HepG2 (cell line): ENCODE measurements at regions not wholly inside any gene's neighbourhood (a gene's known extent, or its start where the extent isn't known, plus 50 kb on each side); places are given as distances from the start of the nearest gene placed in this dataset.

Experiments used
- ATAC-seq: fragments of 200-7000 bp; cut with Tn5 transposase; 3 replicates; pipeline ENCODE4 v1.9.1; 2020; ENCODE audit warnings: mild to moderate bottlenecking, moderate library complexity
- BruUV-seq: library from RNA; stranded (reverse); fragments of 400-500 nt; replicated peaks from 2 replicates; lab custom pipeline; 2021; lab: Mats Ljungman, UMichigan
- CTCF ChIA-PET: fragments of 300-600 bp; formaldehyde crosslinking; extraction: SDS; loops from one replicate; lab custom pipeline; 2021; ENCODE audit warnings: low total read pairs, inconsistent platforms, low intra/inter-chr PET ratio; lab: Yijun Ruan, JAX
- POLR2A ChIA-PET: fragments of 350-600 bp; sonication (Branson Sonifier 250); formaldehyde crosslinking; loops from one replicate; lab custom pipeline; 2020; ENCODE audit warnings: antibody characterized with exemption, inconsistent platforms; lab: Yijun Ruan, JAX
- DNase-seq: peaks from one replicate; pipeline ENCODE4 v3.0.0-alpha.2; 2015; ENCODE audit warnings: low spot score
- FAIRE-seq: peaks from 3 replicates; lab custom pipeline; 2011; peaks lifted over from hg19 to GRCh38; lab: Jason Lieb, UNC
- H2AFZ ChIP-seq: one replicate; pipeline ENCODE4 v1.6.1; 2011; ENCODE audit warnings: low read length, inconsistent platforms
- H3K27ac ChIP-seq: fragments of 300-600 bp; 3 replicates; pipeline ENCODE4 v1.8.0; 2011; ENCODE audit warnings: mixed run types, mild to moderate bottlenecking, mixed read lengths, low read length, inconsistent platforms; ENCODE audit not compliant: insufficient read depth; ENCODE audit errors: extremely low read length
- H3K27me3 ChIP-seq, 2 experiments: fragments of 200-600 bp in 1 of 2; 2 replicates in 1 of 2; 3 replicates in 1 of 2; pipeline versions ENCODE4 v1.6.0 to v1.8.0; 2011; ENCODE audit warnings: low read length in 2 of 2, mild to moderate bottlenecking in 2 of 2, moderate library complexity in 2 of 2, inconsistent platforms in 1 of 2; ENCODE audit not compliant: insufficient read depth in 2 of 2, control insufficient read depth in 1 of 2
- H3K36me3 ChIP-seq, 2 experiments: fragments of 200-600 bp in 1 of 2; replicated peaks in 1 of 2; 2 replicates in 1 of 2; 3 replicates in 1 of 2; pipeline versions ENCODE4 v1.5.1 to v1.8.0; 2011; ENCODE audit warnings: low read length in 2 of 2, inconsistent platforms in 1 of 2; ENCODE audit not compliant: insufficient read depth in 2 of 2, control insufficient read depth in 1 of 2
- H3K4me1 ChIP-seq: 2 replicates; pipeline ENCODE4 v1.5.1; 2012; ENCODE audit warnings: low read length, inconsistent platforms; ENCODE audit not compliant: insufficient read depth
- H3K4me2 ChIP-seq: 2 replicates; pipeline ENCODE4 v1.6.0; 2011; ENCODE audit warnings: low read depth, low read length, inconsistent platforms
- H3K4me3 ChIP-seq, 3 experiments: fragments of 200-600 bp in 1 of 3; sonication (generic), shearing (Covaris generic) in 1 of 3; replicated peaks in 1 of 3; 2 replicates each; pipeline ENCODE4 v1.5.1; 2011 to 2016; ENCODE audit warnings: low read length in 3 of 3, inconsistent platforms in 2 of 3, low read depth in 2 of 3, mild to moderate bottlenecking in 2 of 3, control low read depth in 1 of 3, mixed read lengths in 1 of 3; ENCODE audit not compliant: insufficient read depth in 1 of 3
- H3K79me2 ChIP-seq: one replicate; pipeline ENCODE4 v1.6.1; 2011; ENCODE audit warnings: low read length, inconsistent platforms; ENCODE audit not compliant: insufficient read depth
- H3K9ac ChIP-seq: 2 replicates; pipeline ENCODE4 v1.6.0; 2011; ENCODE audit warnings: mild to moderate bottlenecking, low read depth, low read length, inconsistent platforms; ENCODE audit not compliant: insufficient read depth
- H3K9me3 ChIP-seq: 2 replicates; pipeline ENCODE4 v1.5.1; 2012; ENCODE audit warnings: mild to moderate bottlenecking, low read length
- H4K20me1 ChIP-seq: 2 replicates; pipeline ENCODE4 v1.6.0; 2011; ENCODE audit warnings: inconsistent platforms, mild to moderate bottlenecking, low read length, moderate library complexity; ENCODE audit not compliant: insufficient read depth
- MED13 ChIP-seq: sonication (generic); formaldehyde crosslinking; IDR thresholded peaks from 2 replicates; pipeline ENCODE4 v1.5.0; 2020; ENCODE audit warnings: missing genetic modification reagents
- RBM22 ChIP-seq: fragments of 200-400 bp; formaldehyde crosslinking; optimal IDR thresholded peaks from 2 replicates; pipeline ENCODE3; 2017; ENCODE audit warnings: mild to moderate bottlenecking, low read length, moderate library complexity
- REXO4 ChIP-seq: sonication (generic); formaldehyde crosslinking; IDR thresholded peaks from 2 replicates; pipeline ENCODE4 v1.8.0; 2022; ENCODE audit warnings: missing genetic modification reagents, mild to moderate bottlenecking, borderline replicate concordance
- RORA ChIP-seq: sonication (generic); formaldehyde crosslinking; IDR thresholded peaks from 2 replicates; pipeline ENCODE4 v1.5.0; 2020; ENCODE audit warnings: mild to moderate bottlenecking, missing genetic modification reagents, moderate library complexity
- SMARCE1 ChIP-seq: fragments of 450-650 bp; IDR thresholded peaks from 2 replicates; pipeline ENCODE4 v1.6.1; 2017; ENCODE audit warnings: borderline replicate concordance
- SPEN ChIP-seq: sonication (generic); formaldehyde crosslinking; IDR thresholded peaks from 2 replicates; pipeline ENCODE4 v1.5.1; 2020; ENCODE audit warnings: low read depth, mild to moderate bottlenecking, missing genetic modification reagents
- TGIF2 ChIP-seq: IDR thresholded peaks from 2 replicates; pipeline ENCODE4 v1.6.1; 2016; ENCODE audit warnings: control low read depth, missing compliant biosample characterization
- ZC3H4 ChIP-seq: sonication (generic); formaldehyde crosslinking; IDR thresholded peaks from 2 replicates; pipeline ENCODE4 v1.4.0; 2020; ENCODE audit warnings: missing genetic modification reagents, borderline replicate concordance
- ZNF282 ChIP-seq: fragments of 450-650 bp; IDR thresholded peaks from 2 replicates; pipeline ENCODE4 v1.6.1; 2018; ENCODE audit not compliant: partially characterized antibody
- ZNF432 ChIP-seq: sonication (generic); formaldehyde crosslinking; IDR thresholded peaks from 2 replicates; pipeline ENCODE4 v1.5.0; 2020; ENCODE audit warnings: missing genetic modification reagents, mild to moderate bottlenecking, borderline replicate concordance
- WGBS: methylation state at CpG from one replicate; pipeline ENCODE4 v1.1.6; 2017; ENCODE audit warnings: low lambda C conversion rate; 5-methylcytosine and 5-hydroxymethylcytosine counted together
- in situ Hi-C: cut with HindIII; loops from 2 replicates; pipeline ENCODE4 v1.10.0; 2017; ENCODE audit warnings: low pct_unique_long_range_greater_than_20kb; ENCODE audit not compliant: extremely low pct_ligation_motif_present
- intact Hi-C: fragments of 100-400 bp; cut with micrococcal nuclease; formaldehyde crosslinking; loops from one replicate; pipeline ENCODE4 v1.10.0; 2022; ENCODE audit not compliant: unreplicated experiment
- TF ChIP-seq, protein P1 (sequence below): sonication (generic); formaldehyde crosslinking; IDR thresholded peaks from 2 replicates; pipeline ENCODE4 v1.4.0; 2020; ENCODE audit warnings: missing genetic modification reagents
- TF ChIP-seq, protein P2 (sequence below): sonication (generic); formaldehyde crosslinking; conservative IDR thresholded peaks from 2 replicates; pipeline ENCODE4 v1.8.0; 2022; ENCODE audit warnings: low read depth, missing genetic modification reagents

DNA sequence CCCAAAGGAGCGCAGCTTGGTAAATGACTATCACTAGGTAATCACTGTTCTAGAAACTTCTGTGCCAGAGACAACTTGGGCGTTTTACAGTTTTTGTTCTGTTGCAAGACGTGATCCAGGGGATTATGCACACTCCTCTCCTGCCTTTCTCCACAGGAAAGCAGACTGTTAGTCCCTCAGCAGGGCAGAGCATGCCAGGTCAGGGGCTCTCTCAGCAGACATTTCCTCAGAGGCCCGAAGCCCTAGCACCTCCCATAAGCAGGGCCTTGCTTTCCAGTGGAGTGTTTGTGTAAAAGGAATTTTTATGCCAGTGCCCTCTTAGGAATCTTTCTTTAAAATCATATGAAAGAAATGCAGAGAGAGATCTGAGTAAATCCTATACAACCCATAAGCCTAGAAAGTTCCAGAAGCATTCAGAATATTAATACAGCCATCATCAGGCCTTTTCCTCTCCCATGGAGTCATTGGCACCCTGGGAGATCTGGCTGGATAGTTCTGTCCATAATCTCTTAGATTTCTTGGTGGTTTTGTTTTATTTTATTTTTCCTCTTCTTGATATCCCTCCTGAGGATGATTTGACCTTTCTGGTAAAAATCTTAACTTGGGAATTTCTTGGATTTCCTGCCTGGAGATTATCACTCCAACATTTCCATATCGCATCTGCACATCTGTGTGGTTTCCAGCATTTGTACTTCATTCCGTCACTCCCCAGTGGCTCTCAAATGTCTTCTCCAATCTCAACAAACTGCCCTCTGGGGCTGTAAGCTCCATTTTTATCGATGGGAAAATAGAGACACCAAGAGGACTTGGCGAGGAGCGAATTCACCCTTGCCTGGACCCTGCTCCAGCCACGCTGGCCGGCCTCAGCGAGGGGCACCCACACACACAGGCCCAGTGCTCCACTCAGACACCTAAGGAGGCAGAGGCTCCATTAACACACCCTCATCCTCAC lies 116.1 kb downstream of the PSMG1 start:
- FAIRE-seq (no peak), ATAC-seq (no peak), DNase-seq (no peak)
- H3K4me1 ChIP-seq: peaks cover 29% of the 10 kb centered on the region
- TF ChIP-seq, protein P1, sequence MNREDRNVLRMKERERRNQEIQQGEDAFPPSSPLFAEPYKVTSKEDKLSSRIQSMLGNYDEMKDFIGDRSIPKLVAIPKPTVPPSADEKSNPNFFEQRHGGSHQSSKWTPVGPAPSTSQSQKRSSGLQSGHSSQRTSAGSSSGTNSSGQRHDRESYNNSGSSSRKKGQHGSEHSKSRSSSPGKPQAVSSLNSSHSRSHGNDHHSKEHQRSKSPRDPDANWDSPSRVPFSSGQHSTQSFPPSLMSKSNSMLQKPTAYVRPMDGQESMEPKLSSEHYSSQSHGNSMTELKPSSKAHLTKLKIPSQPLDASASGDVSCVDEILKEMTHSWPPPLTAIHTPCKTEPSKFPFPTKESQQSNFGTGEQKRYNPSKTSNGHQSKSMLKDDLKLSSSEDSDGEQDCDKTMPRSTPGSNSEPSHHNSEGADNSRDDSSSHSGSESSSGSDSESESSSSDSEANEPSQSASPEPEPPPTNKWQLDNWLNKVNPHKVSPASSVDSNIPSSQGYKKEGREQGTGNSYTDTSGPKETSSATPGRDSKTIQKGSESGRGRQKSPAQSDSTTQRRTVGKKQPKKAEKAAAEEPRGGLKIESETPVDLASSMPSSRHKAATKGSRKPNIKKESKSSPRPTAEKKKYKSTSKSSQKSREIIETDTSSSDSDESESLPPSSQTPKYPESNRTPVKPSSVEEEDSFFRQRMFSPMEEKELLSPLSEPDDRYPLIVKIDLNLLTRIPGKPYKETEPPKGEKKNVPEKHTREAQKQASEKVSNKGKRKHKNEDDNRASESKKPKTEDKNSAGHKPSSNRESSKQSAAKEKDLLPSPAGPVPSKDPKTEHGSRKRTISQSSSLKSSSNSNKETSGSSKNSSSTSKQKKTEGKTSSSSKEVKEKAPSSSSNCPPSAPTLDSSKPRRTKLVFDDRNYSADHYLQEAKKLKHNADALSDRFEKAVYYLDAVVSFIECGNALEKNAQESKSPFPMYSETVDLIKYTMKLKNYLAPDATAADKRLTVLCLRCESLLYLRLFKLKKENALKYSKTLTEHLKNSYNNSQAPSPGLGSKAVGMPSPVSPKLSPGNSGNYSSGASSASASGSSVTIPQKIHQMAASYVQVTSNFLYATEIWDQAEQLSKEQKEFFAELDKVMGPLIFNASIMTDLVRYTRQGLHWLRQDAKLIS (CRISPR knock-in tag): no peak
- TF ChIP-seq ZC3H4 (CRISPR knock-in tag): no peak
- TF ChIP-seq, protein P2, sequence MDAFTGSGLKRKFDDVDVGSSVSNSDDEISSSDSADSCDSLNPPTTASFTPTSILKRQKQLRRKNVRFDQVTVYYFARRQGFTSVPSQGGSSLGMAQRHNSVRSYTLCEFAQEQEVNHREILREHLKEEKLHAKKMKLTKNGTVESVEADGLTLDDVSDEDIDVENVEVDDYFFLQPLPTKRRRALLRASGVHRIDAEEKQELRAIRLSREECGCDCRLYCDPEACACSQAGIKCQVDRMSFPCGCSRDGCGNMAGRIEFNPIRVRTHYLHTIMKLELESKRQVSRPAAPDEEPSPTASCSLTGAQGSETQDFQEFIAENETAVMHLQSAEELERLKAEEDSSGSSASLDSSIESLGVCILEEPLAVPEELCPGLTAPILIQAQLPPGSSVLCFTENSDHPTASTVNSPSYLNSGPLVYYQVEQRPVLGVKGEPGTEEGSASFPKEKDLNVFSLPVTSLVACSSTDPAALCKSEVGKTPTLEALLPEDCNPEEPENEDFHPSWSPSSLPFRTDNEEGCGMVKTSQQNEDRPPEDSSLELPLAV (CRISPR knock-in tag): no peak
- TF ChIP-seq SMARCE1: no peak
- no peak for TF ChIP-seq ZNF282
- no peak for TF ChIP-seq ZNF432 (CRISPR knock-in tag)
- no peak for TF ChIP-seq RORA
- no peak for TF ChIP-seq SPEN (CRISPR knock-in tag)
- no peak for TF ChIP-seq REXO4
- TF ChIP-seq TGIF2 (CRISPR knock-in tag): no peak
- no peak for TF ChIP-seq MED13 (CRISPR knock-in tag)
- no peak for TF ChIP-seq RBM22
- no peak overlapping the region for H3K4me3 ChIP-seq
- H3K27ac ChIP-seq: no peak overlapping the region
- no peak overlapping the region for H3K9ac ChIP-seq
- in situ Hi-C loops: no loop called here
- no TSS peak for BruUV-seq
- peaks cover 11% of the 10 kb centered on the region for H3K9me3 ChIP-seq
- H3K27me3 ChIP-seq: no peaks in the 10 kb centered on the region
- CTCF ChIA-PET: no interaction called here
- WGBS: 89% methylated on average over 12 of the region's 12 CpGs
- H4K20me1 ChIP-seq: no peaks in the 10 kb centered on the region
- no peaks in the 10 kb centered on the region for H3K79me2 ChIP-seq
- H3K36me3 ChIP-seq: no peaks in the 10 kb centered on the region
- intact Hi-C loops: no loop called here
- H3K4me2 ChIP-seq: no peak overlapping the region
- H2AFZ ChIP-seq: no peak overlapping the region
- POLR2A ChIA-PET: no interaction called here
